ENCODE measurements at regions not wholly inside any gene's neighbourhood (a gene's known extent, or its start where the extent isn't known, plus 50 kb on each side); places are given as distances from the start of the nearest gene placed in this dataset.

DNA sequence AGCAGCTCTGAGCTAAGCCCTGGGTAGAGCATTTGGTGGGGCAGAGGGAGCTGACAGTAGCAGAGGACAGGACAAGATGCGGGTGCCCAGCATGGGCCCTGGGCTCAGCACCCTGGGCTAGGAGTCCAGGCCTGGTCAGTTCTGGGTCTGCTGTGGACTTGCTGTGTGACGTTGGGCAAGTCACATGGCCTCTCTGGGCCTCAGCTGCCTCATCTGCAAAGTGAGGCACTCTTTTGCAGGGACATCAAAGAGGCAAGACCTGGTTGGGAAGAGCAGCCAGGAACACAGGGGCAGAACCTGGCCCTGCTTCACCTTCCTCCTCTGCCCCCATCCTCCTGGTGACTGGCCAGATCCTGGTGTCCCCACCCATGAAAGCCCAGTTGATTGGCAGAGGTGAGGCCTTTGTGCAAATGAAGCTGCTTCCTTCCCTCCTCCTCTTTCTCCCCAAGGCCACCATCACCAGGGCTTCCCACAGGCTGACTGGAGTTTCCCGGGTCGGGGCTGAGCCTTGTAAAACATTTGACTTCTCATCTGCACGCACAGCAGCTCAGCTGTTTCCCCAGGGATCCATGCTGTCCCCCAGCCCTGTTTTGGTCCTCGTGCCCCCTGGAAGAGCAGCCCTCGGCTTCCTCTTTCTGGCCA, 350.5 kb downstream of the MATN1 start:
- TF ChIP-seq, protein P1, sequence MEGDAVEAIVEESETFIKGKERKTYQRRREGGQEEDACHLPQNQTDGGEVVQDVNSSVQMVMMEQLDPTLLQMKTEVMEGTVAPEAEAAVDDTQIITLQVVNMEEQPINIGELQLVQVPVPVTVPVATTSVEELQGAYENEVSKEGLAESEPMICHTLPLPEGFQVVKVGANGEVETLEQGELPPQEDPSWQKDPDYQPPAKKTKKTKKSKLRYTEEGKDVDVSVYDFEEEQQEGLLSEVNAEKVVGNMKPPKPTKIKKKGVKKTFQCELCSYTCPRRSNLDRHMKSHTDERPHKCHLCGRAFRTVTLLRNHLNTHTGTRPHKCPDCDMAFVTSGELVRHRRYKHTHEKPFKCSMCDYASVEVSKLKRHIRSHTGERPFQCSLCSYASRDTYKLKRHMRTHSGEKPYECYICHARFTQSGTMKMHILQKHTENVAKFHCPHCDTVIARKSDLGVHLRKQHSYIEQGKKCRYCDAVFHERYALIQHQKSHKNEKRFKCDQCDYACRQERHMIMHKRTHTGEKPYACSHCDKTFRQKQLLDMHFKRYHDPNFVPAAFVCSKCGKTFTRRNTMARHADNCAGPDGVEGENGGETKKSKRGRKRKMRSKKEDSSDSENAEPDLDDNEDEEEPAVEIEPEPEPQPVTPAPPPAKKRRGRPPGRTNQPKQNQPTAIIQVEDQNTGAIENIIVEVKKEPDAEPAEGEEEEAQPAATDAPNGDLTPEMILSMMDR (IDR thresholded peaks at IDR 0.05; ENCODE audit: low read depth, low read length, missing control alignments) = no peak
- DNase-seq (ENCODE audit: low read depth) = no peak

DNA sequence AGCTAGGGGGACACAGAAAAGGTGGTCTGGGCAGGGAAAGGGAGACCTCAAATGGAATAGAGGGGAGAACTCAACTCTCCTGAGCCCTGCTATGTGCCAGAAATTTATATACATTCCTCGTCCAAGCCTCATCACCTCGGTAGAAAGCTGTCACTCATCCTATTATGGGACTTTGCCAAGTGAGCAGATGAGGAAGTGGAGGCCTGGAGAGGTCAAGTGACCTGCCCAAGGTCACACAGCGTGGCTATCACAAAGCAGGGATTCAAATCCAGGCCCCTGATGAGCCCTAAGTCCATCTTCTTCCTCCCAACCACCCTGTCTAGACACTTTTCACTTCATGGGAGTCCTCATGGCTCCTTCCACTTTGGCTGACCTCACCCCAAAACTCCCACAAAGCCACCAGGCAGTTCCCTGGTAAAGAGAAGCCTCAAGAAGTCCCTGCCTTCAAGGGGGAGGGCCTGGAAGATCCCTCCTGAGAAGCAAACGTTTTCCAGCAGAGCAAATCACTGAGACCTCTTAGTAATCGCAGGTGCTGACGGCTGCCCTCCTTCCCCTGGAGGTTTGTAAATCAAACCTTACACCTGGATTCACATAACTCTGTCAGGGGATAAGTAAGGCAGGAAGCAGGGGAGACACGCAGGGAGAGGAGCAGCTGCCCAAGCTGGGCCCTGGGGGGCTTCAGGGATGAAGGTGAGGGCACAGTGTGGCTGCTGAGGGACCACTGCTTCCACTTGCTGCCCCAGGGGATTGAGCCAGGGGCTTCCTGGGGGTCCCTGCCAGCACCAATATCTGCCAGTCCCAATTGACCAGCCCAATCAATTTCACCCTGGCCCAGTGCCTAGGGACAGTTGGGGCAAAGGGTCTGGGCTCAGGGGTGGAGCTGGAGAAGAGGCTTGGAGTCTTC, 351.2 kb downstream of the MATN1 start:
- no peak for DNase-seq (ENCODE audit: low read depth)
- no peak overlapping the region for H3K4me3 ChIP-seq (ENCODE audit: low read depth, low read length)
- TF ChIP-seq, protein P1 (IDR thresholded peaks at IDR 0.05; ENCODE audit: low read depth, low read length, missing control alignments) = no peak

More for the DNA sequence above, 350.5 kb downstream of the MATN1 start:
- no peak overlapping the region for H3K4me3 ChIP-seq (ENCODE audit: low read depth, low read length)

DNA sequence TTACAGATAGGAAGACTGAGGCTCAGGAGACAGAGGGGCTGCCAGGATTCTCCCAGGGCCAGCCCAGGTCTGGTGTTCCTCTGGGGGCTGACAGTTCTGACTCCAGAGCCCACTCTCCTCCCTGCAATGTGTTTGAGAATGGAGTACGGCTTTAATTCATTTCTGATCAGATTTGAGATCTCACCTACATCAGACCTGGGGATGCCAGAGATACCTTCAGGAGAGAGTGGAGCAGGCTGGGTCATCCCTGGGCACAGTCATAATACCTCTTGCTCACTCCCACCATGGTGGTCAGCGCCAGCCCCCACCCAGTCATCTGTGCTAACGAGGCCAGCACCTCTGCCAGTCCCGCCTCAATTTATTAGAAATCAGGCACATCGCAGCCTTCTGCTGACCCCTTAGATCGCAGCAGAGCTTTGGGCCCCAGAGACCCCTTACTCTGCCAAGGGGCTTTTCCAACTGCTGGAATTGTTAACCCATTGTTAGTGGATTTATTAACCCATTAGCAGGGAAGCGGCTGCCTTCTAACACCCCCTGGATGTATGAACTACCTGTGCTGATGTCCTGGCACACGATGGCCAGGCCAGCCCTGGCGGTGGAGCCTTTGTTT, 352.1 kb downstream of the MATN1 start:
- DNase-seq (ENCODE audit: low read depth) = no peak
- H3K4me3 ChIP-seq (ENCODE audit: low read depth, low read length) = no peak overlapping the region

DNA sequence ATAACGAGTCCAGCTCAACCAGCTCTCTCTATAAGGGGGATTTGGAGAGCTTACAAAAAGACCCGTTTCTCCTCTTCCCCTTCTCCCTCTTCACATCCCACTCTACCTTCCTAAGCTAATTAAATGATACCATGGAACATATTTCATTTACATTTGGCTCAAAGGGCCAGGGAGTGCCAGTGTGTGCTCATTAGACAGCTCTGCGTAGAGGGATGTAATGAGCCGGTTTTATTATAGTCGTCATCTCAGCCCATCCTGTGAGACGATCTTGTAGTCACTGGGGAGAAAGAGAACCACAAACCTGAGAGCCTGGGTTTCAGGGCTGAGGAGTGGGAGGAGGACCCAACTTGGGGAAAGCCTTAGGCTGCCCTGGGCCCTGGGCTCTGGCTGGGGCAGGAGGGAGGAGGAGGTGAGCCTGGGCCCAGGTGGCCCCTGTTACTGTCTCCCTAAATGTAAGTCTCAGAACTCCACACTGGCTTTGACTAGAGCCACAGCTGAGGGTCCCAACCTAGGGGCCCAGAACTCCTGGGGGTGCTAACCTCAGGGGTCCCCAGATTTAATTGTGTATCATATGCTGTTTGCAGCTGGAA, 354.6 kb downstream of the MATN1 start:
- TF ChIP-seq, protein P1 (IDR thresholded peaks at IDR 0.05; ENCODE audit: low read depth, low read length, missing control alignments) = no peak
- H3K4me3 ChIP-seq (ENCODE audit: low read depth, low read length) = no peak overlapping the region
- no peak for DNase-seq (ENCODE audit: low read depth)

More for the DNA sequence above, 352.1 kb downstream of the MATN1 start:
- TF ChIP-seq, protein P1 (IDR thresholded peaks at IDR 0.05; ENCODE audit: low read depth, low read length, missing control alignments) = no peak

DNA sequence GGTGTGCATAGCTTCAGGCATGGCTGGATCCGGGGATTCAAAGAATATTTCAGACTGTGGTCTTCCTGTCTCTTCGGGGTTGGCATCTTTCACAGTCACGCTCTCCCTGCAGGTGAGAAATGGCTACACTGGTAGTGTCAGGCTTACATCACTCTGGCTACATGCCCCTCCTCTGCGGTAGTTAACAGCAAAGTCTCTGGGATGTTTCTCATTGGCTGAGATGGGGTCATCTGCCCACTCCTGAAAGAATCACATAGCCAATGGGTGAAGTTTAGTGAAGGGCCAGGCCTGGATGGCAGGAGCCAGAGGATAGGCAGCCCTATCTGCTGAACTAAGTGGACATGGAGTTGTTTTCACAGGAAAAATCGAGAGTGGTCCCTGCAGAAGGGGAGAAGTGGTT, 356.5 kb downstream of the MATN1 start:
- H3K4me3 ChIP-seq (ENCODE audit: low read depth, low read length) = no peak overlapping the region
- DNase-seq (ENCODE audit: low read depth) = no peak
- TF ChIP-seq, protein P1 (IDR thresholded peaks at IDR 0.05; ENCODE audit: low read depth, low read length, missing control alignments) = no peak

DNA sequence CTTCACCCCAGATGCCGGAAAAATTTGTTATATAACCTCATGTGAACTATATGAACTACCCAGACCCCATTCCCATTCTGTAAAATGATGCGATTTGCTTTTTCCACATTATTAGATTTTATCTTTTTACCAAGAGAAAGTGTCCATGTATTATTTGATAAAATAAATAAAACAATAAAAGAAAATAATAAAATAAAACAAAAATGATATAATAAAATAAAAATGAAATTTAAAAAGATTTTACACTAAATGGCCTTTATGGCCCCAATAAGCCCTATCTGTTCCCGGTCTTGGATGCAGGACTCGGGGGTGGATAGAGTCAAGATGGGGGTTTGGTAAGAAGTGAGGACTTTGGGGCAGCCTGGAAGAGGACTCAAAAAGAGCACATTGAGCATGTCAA, 357.2 kb downstream of the MATN1 start:
- no peak for DNase-seq (ENCODE audit: low read depth)
- H3K4me3 ChIP-seq (ENCODE audit: low read depth, low read length) = no peak overlapping the region
- TF ChIP-seq, protein P1 (IDR thresholded peaks at IDR 0.05; ENCODE audit: low read depth, low read length, missing control alignments) = no peak
